ENCODE measurements at regions not wholly inside any gene's neighbourhood (a gene's known extent, or its start where the extent isn't known, plus 50 kb on each side); places are given as distances from the start of the nearest gene placed in this dataset.

DNA sequence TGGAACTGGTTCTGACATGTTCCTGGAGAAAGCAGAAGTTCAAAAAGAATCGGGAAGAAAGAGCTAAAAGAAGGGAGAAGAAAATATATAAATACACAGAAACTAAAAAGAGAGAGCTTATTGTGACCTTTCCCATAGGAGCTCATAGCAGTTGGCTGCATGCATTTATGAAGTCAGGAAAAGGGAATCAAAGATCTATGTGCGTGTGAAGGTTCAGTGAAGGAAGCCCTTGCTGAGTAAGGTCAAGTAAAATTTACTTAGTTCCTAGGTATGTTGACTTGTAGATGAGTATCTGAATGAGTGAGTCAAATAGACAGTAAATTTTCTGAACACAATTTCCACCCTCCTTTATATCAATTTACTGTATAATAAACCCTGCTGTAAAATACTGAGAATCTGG is 632.5 kb downstream of the SLCO4C1 start:
- no peak for FAIRE-seq
- no peaks in the 10 kb centered on the region for H3K27me3 ChIP-seq (ENCODE audit: control insufficient read depth, insufficient read depth, low read length)
- no peaks in the 10 kb centered on the region for H3K36me3 ChIP-seq (ENCODE audit: control insufficient read depth, insufficient read depth, low read length)
- DNase-seq (ENCODE audit: low read depth) = peak; percentile 25
- TF ChIP-seq, protein P1, sequence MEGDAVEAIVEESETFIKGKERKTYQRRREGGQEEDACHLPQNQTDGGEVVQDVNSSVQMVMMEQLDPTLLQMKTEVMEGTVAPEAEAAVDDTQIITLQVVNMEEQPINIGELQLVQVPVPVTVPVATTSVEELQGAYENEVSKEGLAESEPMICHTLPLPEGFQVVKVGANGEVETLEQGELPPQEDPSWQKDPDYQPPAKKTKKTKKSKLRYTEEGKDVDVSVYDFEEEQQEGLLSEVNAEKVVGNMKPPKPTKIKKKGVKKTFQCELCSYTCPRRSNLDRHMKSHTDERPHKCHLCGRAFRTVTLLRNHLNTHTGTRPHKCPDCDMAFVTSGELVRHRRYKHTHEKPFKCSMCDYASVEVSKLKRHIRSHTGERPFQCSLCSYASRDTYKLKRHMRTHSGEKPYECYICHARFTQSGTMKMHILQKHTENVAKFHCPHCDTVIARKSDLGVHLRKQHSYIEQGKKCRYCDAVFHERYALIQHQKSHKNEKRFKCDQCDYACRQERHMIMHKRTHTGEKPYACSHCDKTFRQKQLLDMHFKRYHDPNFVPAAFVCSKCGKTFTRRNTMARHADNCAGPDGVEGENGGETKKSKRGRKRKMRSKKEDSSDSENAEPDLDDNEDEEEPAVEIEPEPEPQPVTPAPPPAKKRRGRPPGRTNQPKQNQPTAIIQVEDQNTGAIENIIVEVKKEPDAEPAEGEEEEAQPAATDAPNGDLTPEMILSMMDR (IDR thresholded peaks at IDR 0.05; ENCODE audit: insufficient read depth, low read length, severe bottlenecking) = no peak
- H3K4me3 ChIP-seq (ENCODE audit: low read depth, low read length) = no peak overlapping the region

DNA sequence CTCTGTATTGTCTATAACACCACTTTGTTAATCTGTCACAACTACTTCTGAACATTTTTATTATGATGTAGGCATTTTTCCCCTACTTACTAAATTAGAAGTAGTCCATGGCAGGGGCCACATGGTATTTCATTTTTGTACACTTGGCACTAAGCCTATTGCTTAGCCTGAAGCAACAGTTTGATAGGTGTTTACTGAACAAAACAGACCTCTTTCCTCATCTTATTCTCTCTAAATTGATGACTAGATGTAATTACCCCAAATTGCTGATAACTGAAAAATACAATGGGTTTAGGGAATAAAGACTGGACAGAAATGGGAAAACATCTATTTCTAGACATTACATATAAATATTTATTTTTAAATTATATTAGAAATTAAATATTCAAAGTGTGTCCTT is 633.8 kb downstream of the SLCO4C1 start:
- Histone ChIP-seq H3K4me3 (ENCODE audit: low read depth, low read length) (no peak overlapping the region), H3K36me3 (ENCODE audit: control insufficient read depth, insufficient read depth, low read length) (no peaks in the 10 kb centered on the region), H3K27me3 (ENCODE audit: control insufficient read depth, insufficient read depth, low read length) (no peaks in the 10 kb centered on the region)
- no peak for DNase-seq (ENCODE audit: low read depth)
- FAIRE-seq = no peak
- TF ChIP-seq, protein P1 (IDR thresholded peaks at IDR 0.05; ENCODE audit: insufficient read depth, low read length, severe bottlenecking) = no peak

DNA sequence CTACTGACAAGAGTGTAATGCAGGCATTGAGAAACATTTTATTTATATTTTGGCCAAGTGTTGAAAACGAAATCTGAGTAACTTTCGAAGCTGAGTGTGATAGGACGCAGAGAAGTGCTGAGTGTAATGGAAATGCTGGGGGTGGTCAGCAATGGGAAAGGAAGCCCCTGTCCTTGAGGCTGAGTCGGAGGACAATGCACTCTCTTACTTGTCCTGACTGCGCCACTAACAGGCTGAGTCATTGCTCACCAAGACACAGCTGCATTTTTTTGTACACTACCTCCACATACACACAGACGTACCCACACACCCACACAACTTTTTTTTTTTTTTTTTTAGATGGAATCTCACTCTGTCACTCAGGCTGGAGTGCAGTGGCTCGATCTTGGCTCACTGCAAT is 637.7 kb downstream of the SLCO4C1 start:
- FAIRE-seq (no peak), DNase-seq (ENCODE audit: low read depth) (no peak)
- no peaks in the 10 kb centered on the region for H3K36me3 ChIP-seq (ENCODE audit: control insufficient read depth, insufficient read depth, low read length)
- TF ChIP-seq, protein P1 (IDR thresholded peaks at IDR 0.05; ENCODE audit: insufficient read depth, low read length, severe bottlenecking) = no peak
- H3K27me3 ChIP-seq (ENCODE audit: control insufficient read depth, insufficient read depth, low read length) = no peaks in the 10 kb centered on the region
- H3K4me3 ChIP-seq (ENCODE audit: low read depth, low read length) = no peak overlapping the region

DNA sequence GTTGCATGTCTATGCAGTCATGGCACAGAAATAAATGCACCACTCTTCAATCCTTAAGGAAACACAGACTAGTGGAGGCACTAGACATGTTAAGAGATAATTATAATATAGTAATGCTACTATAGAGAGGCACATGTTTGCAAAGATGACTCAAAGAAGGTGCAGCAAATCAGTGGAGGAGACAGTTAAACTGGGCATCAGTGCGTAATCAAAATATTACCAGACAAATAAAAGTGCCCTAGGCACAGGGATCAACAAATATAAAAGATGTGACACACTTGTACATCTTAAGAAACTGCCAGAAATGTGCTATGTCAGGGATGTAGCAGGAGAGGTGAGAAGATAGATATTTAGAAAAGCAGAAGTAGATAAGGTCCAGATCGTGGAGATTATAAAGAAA is 642.1 kb downstream of the SLCO4C1 start:
- no peaks in the 10 kb centered on the region for H3K27me3 ChIP-seq (ENCODE audit: control insufficient read depth, insufficient read depth, low read length)
- H3K36me3 ChIP-seq (ENCODE audit: control insufficient read depth, insufficient read depth, low read length) = no peaks in the 10 kb centered on the region
- TF ChIP-seq, protein P1 (IDR thresholded peaks at IDR 0.05; ENCODE audit: insufficient read depth, low read length, severe bottlenecking) = no peak
- no peak overlapping the region for H3K4me3 ChIP-seq (ENCODE audit: low read depth, low read length)
- no peak for DNase-seq (ENCODE audit: low read depth)
- no peak for FAIRE-seq

DNA sequence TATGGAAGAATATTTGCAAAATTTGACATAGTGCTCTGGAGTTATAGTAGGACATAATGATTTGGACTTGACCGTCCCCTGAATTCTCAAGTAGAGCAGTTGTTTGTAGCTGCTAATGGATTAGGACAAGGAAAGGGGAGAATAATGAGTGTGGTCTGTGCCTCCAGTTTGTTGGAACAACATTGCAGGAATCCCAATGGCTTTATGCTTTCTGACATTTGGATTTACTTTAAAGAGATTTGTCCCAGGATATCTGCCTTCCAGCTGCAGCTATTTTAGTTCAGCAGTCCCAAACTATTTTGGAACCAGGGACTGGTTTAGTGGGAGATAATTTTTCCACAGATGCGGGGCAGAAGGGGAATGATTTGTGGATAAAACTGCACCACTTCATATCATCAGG is 648.2 kb downstream of the SLCO4C1 start:
- H3K27me3 ChIP-seq (ENCODE audit: control insufficient read depth, insufficient read depth, low read length) = no peaks in the 10 kb centered on the region
- DNase-seq (ENCODE audit: low read depth) = no peak
- H3K36me3 ChIP-seq (ENCODE audit: control insufficient read depth, insufficient read depth, low read length) = no peaks in the 10 kb centered on the region
- no peak for FAIRE-seq
- TF ChIP-seq, protein P1 (IDR thresholded peaks at IDR 0.05; ENCODE audit: insufficient read depth, low read length, severe bottlenecking) = no peak
- H3K4me3 ChIP-seq (ENCODE audit: low read depth, low read length) = no peak overlapping the region

DNA sequence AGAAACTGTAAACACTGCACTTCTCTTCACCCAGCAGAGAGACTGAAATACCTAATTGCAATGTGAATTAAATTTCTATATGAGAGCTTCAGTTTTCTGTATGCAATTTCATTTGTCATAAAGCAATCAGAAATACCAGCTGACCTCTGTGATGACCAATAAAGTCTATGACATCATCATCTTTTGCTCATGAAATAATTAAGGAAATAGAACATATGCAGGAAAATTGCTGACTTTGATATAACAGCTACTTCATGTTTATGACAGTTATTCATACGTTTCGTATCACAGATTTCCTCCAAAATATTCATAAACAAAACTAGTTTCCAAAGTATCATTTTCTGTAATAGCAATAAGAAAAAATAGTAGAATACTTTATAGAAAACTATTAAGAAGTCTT is 652.3 kb downstream of the SLCO4C1 start:
- no peak overlapping the region for H3K4me3 ChIP-seq (ENCODE audit: low read depth, low read length)

More for the DNA sequence above, 652.3 kb downstream of the SLCO4C1 start:
- FAIRE-seq (no peak), DNase-seq (ENCODE audit: low read depth) (no peak)
- TF ChIP-seq, protein P1 (IDR thresholded peaks at IDR 0.05; ENCODE audit: insufficient read depth, low read length, severe bottlenecking) = no peak
- no peaks in the 10 kb centered on the region for H3K27me3 ChIP-seq (ENCODE audit: control insufficient read depth, insufficient read depth, low read length)
- H3K36me3 ChIP-seq (ENCODE audit: control insufficient read depth, insufficient read depth, low read length) = no peaks in the 10 kb centered on the region

All from bronchial epithelial cell (primary cell).